Suppressor macrophage (primary cell): ENCODE measurements at regions not wholly inside any gene's neighbourhood (a gene's known extent, or its start where the extent isn't known, plus 50 kb on each side); places are given as distances from the start of the nearest gene placed in this dataset.
"Not testable (repeated sequence)": the region's sequence is repeated elsewhere in the genome, so short reads cannot be mapped to it uniquely, and the experiment has no call there.

ENCODE experiments used
- DNase-seq, 4 experiments: peaks; one replicate each; pipeline ENCODE4 v3.0.0-alpha.2; 2020 to 2022

DNA sequence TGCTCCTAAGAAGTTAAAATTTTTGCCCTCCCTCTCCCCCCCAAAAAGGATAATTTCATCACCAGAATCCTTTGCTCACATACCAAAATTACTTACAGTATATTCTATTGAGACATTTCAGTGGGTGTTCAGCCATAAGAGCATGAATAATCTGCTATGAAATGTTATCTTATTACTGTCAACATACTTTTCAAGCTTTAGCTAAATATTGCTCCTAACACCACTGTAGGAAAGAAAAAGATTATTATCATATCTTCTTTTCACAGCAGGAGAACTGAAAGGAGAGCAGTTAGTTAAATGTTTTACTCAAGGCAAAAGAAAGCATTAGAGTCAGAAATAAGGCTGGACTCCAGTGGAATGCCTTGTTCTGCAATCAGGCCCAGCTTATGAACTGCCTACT lies 231.0 kb upstream of the GYPA start:
- DNase-seq: no peak

DNA sequence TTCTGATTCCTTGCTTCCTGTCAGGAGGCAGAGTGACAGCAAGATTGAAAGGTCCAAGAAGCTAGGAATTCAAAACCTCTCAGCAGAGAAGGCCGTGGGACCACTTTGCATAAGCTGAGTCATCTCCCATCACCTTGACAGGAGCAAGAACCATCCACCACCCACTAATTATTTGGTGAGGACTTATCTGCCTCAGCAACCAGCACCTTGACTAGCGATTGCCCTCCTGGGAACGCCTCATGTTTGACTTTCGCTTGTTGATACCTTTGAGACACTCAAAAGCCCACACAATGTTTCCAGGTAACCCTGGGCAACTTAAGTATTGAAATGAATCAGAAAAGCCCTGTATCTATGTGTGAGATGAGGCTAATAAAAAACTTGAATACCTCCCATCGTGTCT lies 233.5 kb upstream of the GYPA start:
- DNase-seq: no peak

- no peak for DNase-seq
Measured at GRCh38 chr4:144376866-144377265, 236.3 kb upstream of the GYPA start.

- peak in 3 of 4 experiments; percentile 3 to 45 (median 30) for DNase-seq
Measured at GRCh38 chr4:144384408-144384807, 243.9 kb upstream of the GYPA start.

DNA sequence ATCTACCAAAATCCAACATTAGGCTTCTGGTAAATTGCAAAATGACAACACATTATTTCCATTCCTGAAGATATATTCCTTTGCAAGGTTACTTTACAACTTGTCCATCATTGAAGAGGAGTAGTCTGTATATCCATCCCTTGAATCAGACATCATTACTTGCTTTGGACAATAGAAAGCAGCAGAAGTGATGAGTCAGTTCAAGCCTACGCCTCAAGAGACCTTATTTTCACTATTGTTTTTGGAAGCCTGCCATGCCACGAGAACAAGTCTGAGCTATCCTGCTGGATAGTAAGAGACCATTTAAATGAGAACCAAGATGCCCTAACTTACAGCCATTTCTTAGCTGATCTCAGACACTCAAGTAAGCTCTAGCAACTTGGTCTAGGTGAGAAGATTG lies 246.0 kb upstream of the HHIP start:
- DNase-seq: peak in 1 of 4 experiments; percentile 4

DNA sequence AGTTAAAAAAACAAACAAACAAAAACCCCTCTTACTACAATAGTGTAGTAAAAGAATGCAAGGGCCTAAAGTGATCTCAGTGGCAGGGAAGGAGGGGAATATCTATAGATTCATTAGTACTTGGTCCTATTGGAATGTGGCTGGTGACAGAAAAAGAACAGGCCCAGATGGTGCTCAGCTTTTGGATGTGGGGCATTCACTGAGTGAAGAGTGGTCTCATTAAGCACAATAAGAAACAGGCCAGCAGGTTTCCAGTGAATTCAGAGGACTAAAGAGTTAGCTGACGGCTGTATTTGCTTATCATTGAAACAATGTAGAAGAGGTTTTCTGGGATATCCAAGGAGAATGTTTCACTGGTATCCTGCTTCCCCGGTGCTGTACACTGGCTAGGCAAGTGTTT lies 243.8 kb upstream of the HHIP start:
- DNase-seq: no peak

DNA sequence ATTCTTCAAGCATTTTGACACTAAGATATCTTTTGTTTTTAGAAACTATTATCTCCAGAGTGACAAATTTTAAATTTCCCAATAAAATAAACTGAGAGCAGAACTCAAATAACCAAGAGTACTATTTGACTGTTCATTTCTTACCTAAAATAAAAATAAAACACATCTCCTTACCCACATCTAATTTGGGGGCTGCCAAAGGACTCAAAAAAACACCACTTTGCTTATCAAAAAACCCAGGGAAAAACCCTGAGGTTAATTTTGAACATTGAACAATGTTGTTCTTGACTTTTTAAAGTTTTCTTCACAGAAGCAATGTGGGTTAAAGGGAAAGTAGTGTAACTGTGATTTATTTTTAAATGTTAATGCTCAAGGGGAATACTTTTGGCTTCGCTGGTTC lies 243.0 kb upstream of the HHIP start:
- no peak for DNase-seq

- no peak for DNase-seq
Measured at GRCh38 chr4:144403893-144404292, 242.1 kb upstream of the HHIP start.

DNA sequence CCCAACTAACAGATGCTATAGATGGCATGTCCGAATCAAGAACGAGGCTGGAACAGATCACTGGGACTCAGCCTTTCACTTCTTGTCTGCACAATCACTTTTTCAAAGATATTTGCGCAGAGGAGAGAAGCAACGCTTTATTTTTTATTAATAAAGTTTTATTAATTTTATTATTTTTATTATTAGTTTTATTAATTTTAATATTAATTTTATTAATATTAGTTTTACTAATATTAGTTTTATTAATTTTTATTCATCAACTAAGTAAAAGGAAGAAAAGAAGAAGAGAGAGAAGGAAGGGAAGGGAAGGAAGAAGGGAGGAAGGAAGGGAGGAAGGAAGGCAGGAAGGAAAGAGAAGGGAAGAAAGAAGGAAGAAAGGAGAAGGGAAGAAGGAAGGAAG lies 236.4 kb upstream of the HHIP start:
- no peak for DNase-seq

GRCh38 chr4:144410230-144410783 lies 235.6 kb upstream of the HHIP start:
- no peak for DNase-seq

DNA sequence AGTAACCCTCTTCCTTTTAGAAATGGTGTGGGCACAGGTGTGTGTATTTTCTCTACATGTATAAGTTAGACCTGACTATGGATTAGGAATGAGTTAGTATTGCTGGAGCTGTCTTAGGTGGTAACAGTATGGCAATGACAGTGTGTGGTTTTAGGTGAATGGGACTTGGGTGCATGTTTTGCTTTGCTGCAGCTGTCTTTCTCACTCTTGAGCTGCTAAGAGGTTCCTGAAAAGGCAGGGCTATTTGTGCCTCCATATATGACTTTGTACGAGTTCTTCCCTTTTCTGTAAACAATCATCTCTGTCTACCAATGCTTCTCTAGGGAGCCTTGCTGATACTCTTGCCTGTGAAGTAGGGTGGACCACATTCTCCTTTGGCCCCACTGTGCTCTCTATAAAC lies 234.8 kb upstream of the HHIP start:
- no peak for DNase-seq

DNA sequence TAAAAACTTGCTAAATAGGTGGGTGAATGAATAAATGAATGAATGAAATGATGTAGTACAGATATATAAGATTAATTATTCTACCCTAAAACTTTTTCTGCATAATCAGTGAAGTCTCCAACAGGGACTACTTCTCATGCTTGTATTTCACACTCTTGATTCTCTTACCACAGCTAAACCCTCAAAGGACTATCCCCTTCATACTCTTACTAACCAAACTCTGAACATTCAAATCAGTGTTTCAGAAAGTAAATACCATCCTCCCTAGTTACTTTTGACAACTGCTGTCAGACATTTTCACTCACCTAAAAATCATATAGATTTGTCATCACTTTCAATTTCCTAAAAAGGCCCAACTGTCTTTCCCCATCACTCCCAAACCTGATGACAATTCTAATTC lies 234.3 kb upstream of the HHIP start:
- no peak for DNase-seq

DNA sequence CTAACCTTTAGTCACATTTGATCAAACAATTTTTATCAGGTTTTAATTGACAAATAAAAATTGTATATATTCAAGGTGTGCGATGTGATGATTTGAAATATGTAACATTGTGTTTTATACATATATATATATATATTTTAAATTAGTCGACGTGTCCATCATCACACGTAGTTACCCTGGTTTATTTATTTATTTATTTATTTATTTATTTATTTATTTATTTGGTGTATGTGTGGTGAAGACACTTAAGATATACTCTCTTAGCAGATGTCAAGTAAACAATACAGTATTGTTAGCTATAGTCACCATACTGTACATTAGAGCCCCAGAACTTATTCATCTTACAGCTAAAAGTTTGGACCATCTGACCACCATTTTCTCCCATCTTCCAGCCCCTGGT lies 224.9 kb upstream of the HHIP start:
- DNase-seq: no peak

GRCh38 chr4:144421839-144422565 lies 224.0 kb upstream of the HHIP start:
- DNase-seq: no peak

DNA sequence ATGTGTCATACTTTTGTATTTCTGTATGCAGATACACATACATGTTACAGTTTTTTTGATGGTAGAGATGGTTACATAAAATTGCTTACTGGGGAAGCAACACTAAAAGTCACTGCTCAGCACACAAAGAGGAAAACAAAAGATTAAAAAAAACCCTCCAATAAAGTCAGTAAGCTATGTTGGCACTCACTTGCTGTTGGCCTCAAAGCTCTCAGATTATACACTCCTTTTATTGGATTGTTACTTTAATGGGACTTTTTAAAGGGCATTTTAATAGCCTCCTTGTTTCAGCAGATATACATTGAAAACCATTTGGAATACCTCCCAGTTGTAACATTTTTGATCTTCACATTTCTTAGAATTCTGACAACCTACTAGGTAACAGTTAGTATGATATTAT lies 222.0 kb upstream of the HHIP start:
- DNase-seq: no peak

- DNase-seq: not testable (repeated sequence)
Measured at GRCh38 chr4:144426023-144426422, 219.9 kb upstream of the HHIP start.

GRCh38 chr4:144442713-144443112 lies 203.2 kb upstream of the HHIP start:
- DNase-seq: no peak

- DNase-seq: no peak
Measured at GRCh38 chr4:144449611-144450010, 196.3 kb upstream of the HHIP start.

- no peak for DNase-seq
Measured at GRCh38 chr4:144450526-144450925, 195.4 kb upstream of the HHIP start.

GRCh38 chr4:144451766-144452450 lies 194.0 kb upstream of the HHIP start:
- DNase-seq: no peak

GRCh38 chr4:144456196-144456595 lies 189.8 kb upstream of the HHIP start:
- no peak for DNase-seq

GRCh38 chr4:144461906-144462305 lies 184.1 kb upstream of the HHIP start:
- no peak for DNase-seq

- no peak for DNase-seq
Measured at GRCh38 chr4:144463236-144463635, 182.7 kb upstream of the HHIP start.

DNA sequence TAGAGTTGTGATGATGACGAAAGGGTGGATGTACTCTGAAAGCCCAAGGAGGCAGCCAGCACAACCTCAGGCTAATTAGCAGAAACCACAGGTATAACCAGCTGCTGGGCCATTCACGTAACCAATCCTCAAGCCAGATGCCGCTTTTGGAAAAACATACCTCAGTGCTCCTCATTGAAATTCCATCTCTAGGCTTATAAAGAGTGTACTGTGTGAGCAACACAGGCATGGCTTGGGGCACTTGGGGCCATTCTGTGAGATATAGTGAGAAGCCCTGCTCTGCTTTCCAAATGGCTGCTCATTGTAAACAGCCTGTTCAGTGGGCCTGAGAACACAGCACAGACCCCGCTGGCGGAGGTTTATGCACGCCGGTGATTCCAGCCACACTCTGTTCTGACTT lies 182.1 kb upstream of the HHIP start:
- no peak for DNase-seq
